Astrocyte of the cerebellum (primary cell): ENCODE measurements at regions not wholly inside any gene's neighbourhood (a gene's known extent, or its start where the extent isn't known, plus 50 kb on each side); places are given as distances from the start of the nearest gene placed in this dataset.

Experiments
- DNase-seq: peaks from one replicate; pipeline ENCODE4 v3.0.0-alpha.2; 2011; ENCODE audit warnings: low read depth
- H3K4me3 ChIP-seq: 2 replicates; pipeline ENCODE4 v1.5.1; 2011; ENCODE audit warnings: mild to moderate bottlenecking, low read depth, low read length, moderate library complexity
- CTCF ChIP-seq: IDR thresholded peaks from 2 replicates; pipeline ENCODE4 v1.5.1; 2012; ENCODE audit warnings: low read length, low read depth, moderate library complexity, mild to moderate bottlenecking; ENCODE audit errors: missing control alignments
- in situ Hi-C: cut with HindIII; loops from 2 replicates; pipeline ENCODE4 v1.10.0; 2017; ENCODE audit warnings: low sequenced_read_pairs

- in situ Hi-C loops, result no loop called here
These were observed 694.6 kb downstream of the TUSC7 start for GRCh38 chr3:117404141-117404540.

GRCh38 chr3:117404730-117405129 is 695.2 kb downstream of the TUSC7 start:
- H3K4me3 ChIP-seq, result no peak overlapping the region
- DNase-seq, result no peak
- no peak for TF ChIP-seq CTCF
- in situ Hi-C loops, result no loop called here

More at GRCh38 chr3:117404141-117404540, 694.6 kb downstream of the TUSC7 start:
- no peak for DNase-seq
- H3K4me3 ChIP-seq, result no peak overlapping the region
- TF ChIP-seq CTCF, result no peak

GRCh38 chr3:117405359-117405758 is 695.8 kb downstream of the TUSC7 start:
- no peak for TF ChIP-seq CTCF
- no peak overlapping the region for H3K4me3 ChIP-seq
- in situ Hi-C loops, result no loop called here
- DNase-seq, result no peak

GRCh38 chr3:117407317-117407716 is 697.7 kb downstream of the TUSC7 start:
- DNase-seq, result no peak
- in situ Hi-C loops, result no loop called here

GRCh38 chr3:117408811-117409210 is 699.2 kb downstream of the TUSC7 start:
- no peak overlapping the region for H3K4me3 ChIP-seq
- no peak for TF ChIP-seq CTCF
- in situ Hi-C loops, result no loop called here
- DNase-seq, result no peak

More at GRCh38 chr3:117407317-117407716, 697.7 kb downstream of the TUSC7 start:
- H3K4me3 ChIP-seq, result no peak overlapping the region
- peak; percentile 54 for TF ChIP-seq CTCF

GRCh38 chr3:117409256-117409655 is 699.7 kb downstream of the TUSC7 start:
- in situ Hi-C loops, result no loop called here
- no peak for DNase-seq
- H3K4me3 ChIP-seq, result no peak overlapping the region
- TF ChIP-seq CTCF, result no peak
